Right lobe of liver (tissue), 4 donors: ENCODE measurements at regions not wholly inside any gene's neighbourhood (a gene's known extent, or its start where the extent isn't known, plus 50 kb on each side); places are given as distances from the start of the nearest gene placed in this dataset.

ENCODE experiments used
- CTCF ChIP-seq, 4 donors: fragments of 200-600 bp in 3 of 4; fragments of 450-650 bp in 1 of 4; IDR thresholded peaks; one replicate each; pipeline versions ENCODE4 v1.5.1 to v1.8.0; 2016 to 2022; ENCODE audit warnings: antibody characterized with exemption in 4 of 4, mild to moderate bottlenecking in 2 of 4
- POLR2A ChIP-seq: fragments of 450-650 bp; IDR thresholded peaks from one replicate; pipeline ENCODE4 v1.6.1; 2017; ENCODE audit warnings: antibody characterized with exemption, mild to moderate bottlenecking
- donor health status: DM: no; HTN: no; CAD: no.
- donor health status: DM: no; HTN: no; CAD: no.
- donor health status: DM: no; HTN: yes; CAD: no.

DNA sequence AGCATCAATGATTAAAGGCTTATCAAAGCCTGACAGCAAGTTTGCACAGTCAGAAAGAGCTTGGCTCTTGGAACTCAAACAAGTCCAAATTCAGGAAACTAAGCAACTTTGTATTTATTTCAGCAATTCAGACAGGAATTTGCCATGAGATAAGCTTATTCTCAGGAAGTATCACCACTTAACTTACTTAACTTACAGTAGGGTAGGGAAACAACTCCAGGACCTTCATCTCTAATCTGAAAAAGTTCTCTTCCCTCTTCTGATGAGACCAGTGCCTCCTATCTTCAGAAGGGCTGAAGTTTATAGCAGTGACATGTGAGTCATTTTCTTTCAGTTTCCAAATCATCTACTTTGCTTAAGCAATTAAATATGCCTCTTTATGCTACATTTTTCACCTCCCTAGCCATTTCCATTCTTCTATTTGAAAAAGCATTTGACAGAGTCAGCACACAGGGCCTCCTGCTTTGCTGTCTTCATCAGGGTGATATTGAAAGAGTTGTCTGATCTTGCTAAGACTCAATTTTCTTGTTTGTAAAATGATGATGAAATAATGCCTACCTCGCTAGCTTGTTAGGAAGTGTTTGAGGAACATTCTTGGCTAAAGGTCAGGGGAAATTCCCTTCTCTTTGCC is 389.5 kb downstream of the RND3 start:
- TF ChIP-seq CTCF (IDR thresholded peaks at IDR 0.05), result peak; percentile 36 to 41 (median 40)
- TF ChIP-seq POLR2A, result no peak
